Anterior cingulate cortex (tissue), 58 donors: ENCODE measurements at regions not wholly inside any gene's neighbourhood (a gene's known extent, or its start where the extent isn't known, plus 50 kb on each side); places are given as distances from the start of the nearest gene placed in this dataset.
A peak's percentile ranks its signal among the peaks of the same experiment; 100 is the strongest.
"Not testable (repeated sequence)": the region's sequence is repeated elsewhere in the genome, so short reads cannot be mapped to it uniquely, and the experiment has no call there.

Source experiments
- DNase-seq, 58 donors: peaks; one replicate each; lab custom pipeline; 2025; lab: John Stamatoyannopoulos, UW

GRCh38 chr13:52565324-52565723 is 76.9 kb upstream of the HNRNPA1L2 start:
- DNase-seq: not testable (repeated sequence)

- peak in 18 of 58 donors; percentile 0 to 46 (median 6) for DNase-seq
Observed at GRCh38 chr13:52569904-52570602, 72.2 kb upstream of the HNRNPA1L2 start.

- DNase-seq: not testable (repeated sequence)
Observed at GRCh38 chr13:52571163-52571562, 71.1 kb upstream of the HNRNPA1L2 start.

GRCh38 chr13:52582962-52583361 is 59.3 kb upstream of the HNRNPA1L2 start:
- not testable (repeated sequence) for DNase-seq
